B cell (primary cell): ENCODE measurements at regions not wholly inside any gene's neighbourhood (a gene's known extent, or its start where the extent isn't known, plus 50 kb on each side); places are given as distances from the start of the nearest gene placed in this dataset.

ENCODE experiments used
- ATAC-seq: fragments of 200-7000 bp; cut with Tn5 transposase; one replicate; pipeline ENCODE4 v1.10.0; 2021; ENCODE audit warnings: low read depth, mild to moderate bottlenecking, moderate number of reproducible peaks, moderate library complexity
- CTCF ChIA-PET: fragments of 350-600 bp; sonication (Branson Sonifier 250); formaldehyde crosslinking; loops from one replicate; lab custom pipeline; 2021; ENCODE audit warnings: antibody characterized with exemption, inconsistent platforms; lab: Charles Lee
- POLR2A ChIA-PET: fragments of 350-600 bp; sonication (Branson Sonifier 250); formaldehyde crosslinking; loops from one replicate; lab custom pipeline; 2021; ENCODE audit warnings: antibody characterized with exemption; lab: Charles Lee
- DNase-seq: peaks from one replicate; pipeline ENCODE4 v3.0.0; 2013
- H2AFZ ChIP-seq: 2 replicates; pipeline ENCODE4 v1.6.1; 2012; ENCODE audit warnings: mild to moderate bottlenecking, low read depth, low read length; ENCODE audit not compliant: insufficient read depth, poor library complexity, severe bottlenecking
- H3K27ac ChIP-seq, 2 donors: 1 replicate in 1 of 2; 2 replicates in 1 of 2; pipeline ENCODE4 v1.5.1; 2012 to 2013; ENCODE audit warnings: low read length in 2 of 2, mild to moderate bottlenecking in 2 of 2, moderate library complexity in 1 of 2
- H3K27me3 ChIP-seq, 4 experiments: fragments of 200-600 bp in 1 of 4; sonication (generic) in 1 of 4; replicated peaks in 1 of 4; 1 replicate in 2 of 4; 2 replicates in 2 of 4; pipeline versions ENCODE4 v1.6.1 to v1.7.0; 2013 to 2016; ENCODE audit warnings: low read length in 3 of 4, mild to moderate bottlenecking in 2 of 4, mixed read lengths in 1 of 4, moderate library complexity in 1 of 4; ENCODE audit not compliant: insufficient read depth in 4 of 4, control insufficient read depth in 3 of 4; ENCODE audit errors: control extremely low read depth in 1 of 4
- H3K36me3 ChIP-seq, 2 experiments: replicated peaks in 1 of 2; 1 replicate in 1 of 2; 2 replicates in 1 of 2; pipeline versions ENCODE4 v1.6.1 to v1.7.1; 2013; ENCODE audit warnings: low read length in 1 of 2; ENCODE audit not compliant: insufficient read depth in 2 of 2, control insufficient read depth in 1 of 2; ENCODE audit errors: control extremely low read depth in 1 of 2, extremely low read depth in 1 of 2
- H3K4me1 ChIP-seq, 2 donors: fragments of 200-600 bp in 1 of 2; sonication (generic) in 1 of 2; 1 replicate in 1 of 2; 2 replicates in 1 of 2; pipeline versions ENCODE4 v1.5.1 to v1.6.1; 2013 to 2017; ENCODE audit warnings: low read length in 2 of 2; ENCODE audit not compliant: control insufficient read depth in 2 of 2, insufficient read depth in 2 of 2
- H3K4me2 ChIP-seq: replicated peaks from 2 replicates; pipeline ENCODE3; 2012; ENCODE audit warnings: mild to moderate bottlenecking, low read depth, low read length; ENCODE audit not compliant: poor library complexity, severe bottlenecking
- H3K4me3 ChIP-seq, 5 experiments: fragments of 200-600 bp in 1 of 5; sonication (generic) in 1 of 5; 1 replicate in 3 of 5; 2 replicates in 2 of 5; pipeline versions ENCODE4 v1.5.1 to v1.7.0; 2011 to 2016; ENCODE audit warnings: low read length in 4 of 5, mild to moderate bottlenecking in 4 of 5, low read depth in 2 of 5, control low read depth in 1 of 5, moderate library complexity in 1 of 5; ENCODE audit not compliant: insufficient read depth in 1 of 5; ENCODE audit errors: control extremely low read depth in 1 of 5, extremely low read depth in 1 of 5
- H3K79me2 ChIP-seq: fragments of 200-600 bp; sonication (generic); one replicate; pipeline ENCODE4 v1.6.0; 2016; ENCODE audit warnings: low read length; ENCODE audit not compliant: control insufficient read depth, insufficient read depth
- H3K9ac ChIP-seq: fragments of 200-600 bp; sonication (generic); 2 replicates; pipeline ENCODE4 v1.6.1; 2017; ENCODE audit warnings: mild to moderate bottlenecking, low read length, moderate library complexity
- H3K9me3 ChIP-seq, 3 donors: one replicate each; pipeline versions ENCODE4 v1.6.1 to v1.7.1; 2013; ENCODE audit warnings: low read length in 2 of 3; ENCODE audit not compliant: control insufficient read depth in 2 of 3, insufficient read depth in 1 of 3; ENCODE audit errors: control extremely low read depth in 1 of 3
- H4K20me1 ChIP-seq: 2 replicates; pipeline ENCODE4 v1.6.0; 2012; ENCODE audit warnings: mild to moderate bottlenecking, low read length; ENCODE audit not compliant: insufficient read depth, control insufficient read depth, poor library complexity, severe bottlenecking
- H3K27ac Mint-ChIP-seq: one replicate; pipeline ENCODE4 v1.8.0; 2021; ENCODE audit warnings: mixed read lengths
- H3K27me3 Mint-ChIP-seq: one replicate; pipeline ENCODE4 v1.8.0; 2021; ENCODE audit warnings: mixed read lengths
- H3K4me1 Mint-ChIP-seq: one replicate; pipeline ENCODE4 v1.8.0; 2021; ENCODE audit warnings: mixed read lengths
- H3K4me3 Mint-ChIP-seq: one replicate; pipeline ENCODE4 v1.8.0; 2021; ENCODE audit warnings: mixed read lengths
- H3K9me3 Mint-ChIP-seq: one replicate; pipeline ENCODE4 v1.8.0; 2022; ENCODE audit warnings: mixed read lengths; ENCODE audit not compliant: insufficient read depth
- CTCF ChIP-seq: fragments of 200-600 bp; IDR thresholded peaks from one replicate; pipeline ENCODE4 v1.8.0; 2022; ENCODE audit warnings: antibody characterized with exemption, mild to moderate bottlenecking
- EZH2 ChIP-seq: IDR thresholded peaks from 2 replicates; pipeline ENCODE4 v1.6.1; 2012; ENCODE audit warnings: borderline replicate concordance, low read depth, mild to moderate bottlenecking, moderate library complexity, low read length; ENCODE audit not compliant: insufficient read depth, poor library complexity, severe bottlenecking
- WGBS: methylation state at CpG from one replicate; pipeline ENCODE4 v1.1.5; 2013; ENCODE audit warnings: missing lambda C conversion rate; ENCODE audit not compliant: insufficient coverage; 5-methylcytosine and 5-hydroxymethylcytosine counted together
- intact Hi-C: fragments of 100-400 bp; cut with micrococcal nuclease; formaldehyde crosslinking; loops from one replicate; pipeline ENCODE4 v1.10.0; 2022

DNA sequence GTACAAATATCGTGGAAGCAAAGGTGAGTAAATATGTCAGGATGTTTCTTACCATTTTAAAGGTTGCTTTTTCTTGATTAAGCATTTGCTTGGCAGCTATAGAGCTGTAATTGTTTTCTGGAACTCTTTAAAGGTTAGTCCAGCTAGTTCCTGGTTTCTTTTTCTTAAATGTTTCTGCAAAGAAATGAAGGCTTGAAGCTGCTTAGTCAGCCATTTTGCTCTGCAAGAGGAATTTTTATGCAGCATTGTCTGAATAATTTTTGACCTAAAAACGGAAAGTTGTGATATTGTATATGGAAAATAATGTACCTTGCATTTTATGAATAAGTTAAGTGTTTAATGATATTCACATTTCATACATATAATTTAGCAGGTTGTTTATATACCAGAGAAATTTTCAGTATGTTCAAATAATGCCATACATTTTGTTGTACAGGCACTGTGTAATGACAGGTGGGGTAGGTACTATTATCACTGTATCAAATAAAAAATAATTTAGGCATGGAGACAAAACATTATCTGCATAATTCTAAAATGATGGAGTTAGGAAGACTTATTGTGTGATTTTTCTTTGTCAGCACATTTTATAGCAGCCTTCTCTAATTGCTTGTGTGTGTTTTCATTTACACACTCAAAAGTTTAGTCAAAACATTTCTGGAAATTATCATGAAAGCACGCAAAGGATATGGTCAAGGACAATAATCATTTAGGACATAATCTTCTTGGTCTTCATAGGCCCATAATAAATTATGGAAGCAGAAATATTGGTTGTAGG is 624.4 kb downstream of the NCAM2 start:
- Mint-ChIP-seq H3K9me3 (peaks cover 2% of the 10 kb centered on the region), H3K4me1 (no peaks in the 10 kb centered on the region), H3K27ac (no peak overlapping the region), H3K27me3 (no peaks in the 10 kb centered on the region), H3K4me3 (no peak overlapping the region)
- ATAC-seq, result no peak
- CTCF ChIA-PET, result interaction anchor here (1.5 kb wide), 1 partner anchor 17 kb away, joined by 4 read pairs; no protein-coding TSS in a partner anchor
- no peaks in the 10 kb centered on the region for H3K9me3 ChIP-seq
- no peak overlapping the region for H3K9ac ChIP-seq
- 50% methylated on average over 1 of the region's 3 CpGs for WGBS
- POLR2A ChIA-PET, result no interaction called here
- no peaks in the 10 kb centered on the region for H3K36me3 ChIP-seq
- H3K79me2 ChIP-seq, result no peaks in the 10 kb centered on the region
- no peak overlapping the region for H3K27ac ChIP-seq
- H3K4me2 ChIP-seq, result no peak overlapping the region
- no peak for TF ChIP-seq CTCF
- no peak for TF ChIP-seq EZH2
- H3K4me1 ChIP-seq, result no peaks in the 10 kb centered on the region
- no peak overlapping the region for H2AFZ ChIP-seq
- no peak overlapping the region for H3K4me3 ChIP-seq
- DNase-seq, result no peak
- no peaks in the 10 kb centered on the region for H3K27me3 ChIP-seq
- intact Hi-C loops, result no loop called here
- H4K20me1 ChIP-seq, result no peaks in the 10 kb centered on the region

- intact Hi-C loops, result no loop called here
- Histone ChIP-seq H3K4me1 (no peaks in the 10 kb centered on the region), H3K79me2 (no peaks in the 10 kb centered on the region), H4K20me1 (no peaks in the 10 kb centered on the region), H3K9me3 (no peaks in the 10 kb centered on the region), H3K27ac (no peak overlapping the region), H2AFZ (no peak overlapping the region), H3K4me2 (no peak overlapping the region), H3K9ac (no peak overlapping the region), H3K27me3 (no peaks in the 10 kb centered on the region), H3K36me3 (no peaks in the 10 kb centered on the region), H3K4me3 (no peak overlapping the region)
- no peaks in the 10 kb centered on the region for H3K4me1 Mint-ChIP-seq
- ATAC-seq (no peak), DNase-seq (no peak)
- H3K27me3 Mint-ChIP-seq, result no peaks in the 10 kb centered on the region
- no CpG with 5 or more reads among the region's 1 CpG for WGBS
- H3K27ac Mint-ChIP-seq, result no peak overlapping the region
- no peak overlapping the region for H3K4me3 Mint-ChIP-seq
- TF ChIP-seq CTCF, result no peak
- no peak for TF ChIP-seq EZH2
- H3K9me3 Mint-ChIP-seq, result peaks cover 4% of the 10 kb centered on the region
- ChIA-PET CTCF (no interaction called here), POLR2A (no interaction called here)
These were observed 626.5 kb downstream of the NCAM2 start for GRCh38 chr21:21624674-21625073.
